ENCODE measurements at regions not wholly inside any gene's neighbourhood (a gene's known extent, or its start where the extent isn't known, plus 50 kb on each side); places are given as distances from the start of the nearest gene placed in this dataset.
"Not testable (repeated sequence)": the region's sequence is repeated elsewhere in the genome, so short reads cannot be mapped to it uniquely, and the experiment has no call there.

DNA sequence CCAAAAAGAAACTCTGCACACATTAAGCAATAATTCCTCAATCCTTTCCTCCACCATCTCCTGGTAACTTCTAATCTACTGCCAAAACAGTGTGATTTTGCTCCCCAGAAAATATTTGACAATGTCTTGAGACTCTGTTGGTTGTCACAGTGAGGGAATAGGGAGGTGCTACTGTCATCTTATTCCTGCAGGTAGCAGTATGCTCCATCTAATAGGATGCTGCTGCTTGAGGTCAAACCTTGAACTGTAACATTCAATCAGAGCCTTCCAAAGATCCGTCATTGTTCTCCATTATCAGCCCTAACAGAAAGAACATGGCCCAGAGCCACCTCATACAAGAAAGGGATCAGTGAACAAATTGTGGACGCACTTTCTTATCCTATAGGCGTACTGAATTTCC, 514.7 kb upstream of the GRIN3A start:
- DNase-seq (ENCODE audit: low read depth, low spot score): no peak
- CTCF ChIA-PET: no interaction called here
- no peak overlapping the region for H3K4me3 ChIP-seq (ENCODE audit: low read depth, low read length)
- POLR2A ChIA-PET: no interaction called here
- TF ChIP-seq, protein P1, sequence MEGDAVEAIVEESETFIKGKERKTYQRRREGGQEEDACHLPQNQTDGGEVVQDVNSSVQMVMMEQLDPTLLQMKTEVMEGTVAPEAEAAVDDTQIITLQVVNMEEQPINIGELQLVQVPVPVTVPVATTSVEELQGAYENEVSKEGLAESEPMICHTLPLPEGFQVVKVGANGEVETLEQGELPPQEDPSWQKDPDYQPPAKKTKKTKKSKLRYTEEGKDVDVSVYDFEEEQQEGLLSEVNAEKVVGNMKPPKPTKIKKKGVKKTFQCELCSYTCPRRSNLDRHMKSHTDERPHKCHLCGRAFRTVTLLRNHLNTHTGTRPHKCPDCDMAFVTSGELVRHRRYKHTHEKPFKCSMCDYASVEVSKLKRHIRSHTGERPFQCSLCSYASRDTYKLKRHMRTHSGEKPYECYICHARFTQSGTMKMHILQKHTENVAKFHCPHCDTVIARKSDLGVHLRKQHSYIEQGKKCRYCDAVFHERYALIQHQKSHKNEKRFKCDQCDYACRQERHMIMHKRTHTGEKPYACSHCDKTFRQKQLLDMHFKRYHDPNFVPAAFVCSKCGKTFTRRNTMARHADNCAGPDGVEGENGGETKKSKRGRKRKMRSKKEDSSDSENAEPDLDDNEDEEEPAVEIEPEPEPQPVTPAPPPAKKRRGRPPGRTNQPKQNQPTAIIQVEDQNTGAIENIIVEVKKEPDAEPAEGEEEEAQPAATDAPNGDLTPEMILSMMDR (IDR thresholded peaks at IDR 0.05; ENCODE audit: insufficient read depth, low read length, missing control alignments): no peak

GRCh38 chr9:102244916-102245315, 506.5 kb upstream of the GRIN3A start:
- ChIA-PET POLR2A (no interaction called here), CTCF (no interaction called here)
- TF ChIP-seq, protein P1 (IDR thresholded peaks at IDR 0.05; ENCODE audit: insufficient read depth, low read length, missing control alignments): no peak
- no peak overlapping the region for H3K4me3 ChIP-seq (ENCODE audit: low read depth, low read length)
- no peak for DNase-seq (ENCODE audit: low read depth, low spot score)

DNA sequence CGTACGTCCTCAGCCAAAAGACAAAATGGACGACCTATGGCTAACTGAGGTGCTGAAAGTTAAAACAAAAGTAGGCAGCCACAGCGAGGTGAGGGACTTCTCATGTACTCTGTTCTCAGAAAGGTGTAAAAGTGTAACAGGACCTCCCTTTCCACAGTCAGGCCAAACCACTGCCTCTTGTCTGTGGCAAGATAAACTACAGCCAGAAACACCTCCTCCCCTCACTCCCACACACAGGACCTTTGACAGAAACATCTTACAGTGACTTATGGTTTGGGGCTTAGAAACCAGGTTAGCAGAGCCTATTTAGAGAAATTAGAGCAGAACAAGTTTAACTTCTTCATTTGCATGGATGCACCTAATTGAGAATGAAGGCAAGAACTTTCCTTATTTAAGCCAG, 499.1 kb upstream of the GRIN3A start:
- POLR2A ChIA-PET: no interaction called here
- H3K4me3 ChIP-seq (ENCODE audit: low read depth, low read length): no peak overlapping the region
- TF ChIP-seq, protein P1 (IDR thresholded peaks at IDR 0.05; ENCODE audit: insufficient read depth, low read length, missing control alignments): no peak
- CTCF ChIA-PET: no interaction called here
- no peak for DNase-seq (ENCODE audit: low read depth, low spot score)

DNA sequence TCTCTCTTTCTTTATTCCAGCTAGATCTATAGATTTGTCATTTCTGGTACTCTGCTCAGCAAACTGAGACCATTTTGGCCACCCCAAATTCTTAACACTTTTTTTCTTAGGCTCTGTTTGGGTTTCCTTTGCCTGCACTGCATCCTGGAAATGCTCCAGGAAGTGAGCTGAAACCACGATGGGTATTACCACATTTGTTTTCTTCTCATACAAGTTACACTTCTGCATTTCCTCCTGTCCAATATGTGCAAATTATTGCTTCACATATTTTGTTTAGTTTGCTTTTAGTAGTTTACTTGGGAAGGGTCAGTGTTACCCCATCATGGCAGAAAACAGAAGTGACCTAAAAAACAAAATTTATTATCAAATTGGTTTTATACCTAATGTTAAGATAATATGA, 498.6 kb upstream of the GRIN3A start:
- ChIA-PET CTCF (no interaction called here), POLR2A (no interaction called here)
- no peak for DNase-seq (ENCODE audit: low read depth, low spot score)
- no peak overlapping the region for H3K4me3 ChIP-seq (ENCODE audit: low read depth, low read length)
- TF ChIP-seq, protein P1 (IDR thresholded peaks at IDR 0.05; ENCODE audit: insufficient read depth, low read length, missing control alignments): no peak

- CTCF ChIA-PET; POLR2A ChIA-PET; DNase-seq (ENCODE audit: low read depth, low spot score); H3K4me3 ChIP-seq (ENCODE audit: low read depth, low read length): not testable (repeated sequence)
Measured at GRCh38 chr9:102227416-102227815, 489.0 kb upstream of the GRIN3A start.

DNA sequence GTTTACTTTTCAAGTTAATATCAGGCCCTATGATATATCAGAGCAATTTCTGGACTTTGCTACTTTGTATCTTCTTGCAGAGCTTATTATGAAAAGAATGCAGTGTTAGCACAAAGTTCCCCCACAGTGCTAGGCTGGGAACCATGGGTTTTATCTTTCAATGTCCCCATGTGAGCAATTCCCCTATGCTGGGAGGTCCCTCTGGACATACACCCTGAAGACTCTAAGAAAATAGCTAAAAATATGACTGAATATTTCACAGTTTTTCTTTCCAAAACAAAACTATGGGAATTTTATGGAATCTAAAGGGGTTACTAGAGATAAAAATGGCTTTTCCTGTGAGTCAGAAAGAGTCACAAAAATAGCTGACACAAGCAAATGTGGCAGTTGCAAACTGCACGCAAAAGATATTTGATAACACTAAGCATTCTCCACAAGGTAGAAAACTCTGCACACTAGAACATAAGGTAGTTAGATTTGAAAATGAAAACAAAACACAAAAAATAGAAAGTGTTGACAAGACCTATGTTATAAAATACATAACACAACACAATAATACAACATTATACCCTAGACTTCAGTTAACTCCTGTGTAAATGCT, 487.5 kb upstream of the GRIN3A start:
- DNase-seq (ENCODE audit: low read depth, low spot score): no peak
- H3K4me3 ChIP-seq (ENCODE audit: low read depth, low read length): no peak overlapping the region
- TF ChIP-seq, protein P1 (IDR thresholded peaks at IDR 0.05; ENCODE audit: insufficient read depth, low read length, missing control alignments): no peak
- POLR2A ChIA-PET: no interaction called here
- CTCF ChIA-PET: no interaction called here

DNA sequence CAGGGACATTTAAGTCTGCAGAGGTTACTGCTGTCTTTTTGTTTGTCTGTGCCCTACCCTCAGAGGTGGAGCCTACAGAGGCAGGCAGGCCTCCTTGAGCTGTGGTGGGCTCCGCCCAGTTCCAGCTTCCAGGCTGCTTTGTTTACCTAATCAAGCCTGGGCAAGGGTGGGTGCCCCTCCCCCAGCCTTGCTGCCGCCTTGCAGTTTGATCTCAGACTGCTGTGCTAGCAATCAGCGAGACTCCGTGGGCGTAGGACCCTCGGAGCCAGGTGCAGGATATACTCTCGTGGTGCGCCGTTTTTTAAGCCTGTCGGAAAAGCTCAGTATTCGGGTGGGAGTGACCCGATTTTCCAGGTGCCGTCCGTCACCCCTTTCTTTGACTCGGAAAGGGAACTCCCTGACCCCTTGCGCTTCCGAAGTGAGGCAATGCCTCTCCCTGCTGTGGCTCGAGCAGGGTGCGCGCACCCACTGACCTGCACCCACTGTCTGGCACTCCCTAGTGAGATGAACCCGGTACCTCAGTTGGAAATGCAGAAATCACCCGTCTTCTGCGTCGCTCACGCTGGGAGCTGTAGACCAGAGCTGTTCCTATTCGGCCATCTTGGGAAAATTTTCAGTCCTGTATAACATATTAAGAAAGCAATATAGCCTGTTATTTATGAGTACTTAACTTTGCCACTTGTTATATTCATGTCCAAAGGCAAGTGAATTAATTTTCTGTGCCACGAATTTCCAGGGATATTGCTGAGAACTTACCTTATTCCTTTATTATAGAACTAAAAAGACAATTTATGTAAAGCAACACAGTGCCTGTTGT, 485.1 kb upstream of the GRIN3A start:
- POLR2A ChIA-PET; CTCF ChIA-PET; H3K4me3 ChIP-seq (ENCODE audit: low read depth, low read length); DNase-seq (ENCODE audit: low read depth, low spot score): not testable (repeated sequence)

All from AG04449 (cell line).